T-helper 17 cell (primary cell): ENCODE measurements at regions not wholly inside any gene's neighbourhood (a gene's known extent, or its start where the extent isn't known, plus 50 kb on each side); places are given as distances from the start of the nearest gene placed in this dataset.
"Not testable (repeated sequence)": the region's sequence is repeated elsewhere in the genome, so short reads cannot be mapped to it uniquely, and the experiment has no call there.

Experiments used
- ATAC-seq: fragments of 150-1000 bp; cut with Tn5 transposase; 2 replicates; pipeline ENCODE4 v1.10.0; 2021; ENCODE audit warnings: mild to moderate bottlenecking, moderate library complexity
- DNase-seq, 3 donors: peaks; one replicate each; pipeline versions ENCODE4 v3.0.0 to v3.0.0-alpha.2; 2020 to 2021
- H3K9me3 ChIP-seq: one replicate; pipeline ENCODE4 v1.7.0; 2013; ENCODE audit warnings: low read length, mild to moderate bottlenecking; ENCODE audit not compliant: control insufficient read depth, poor library complexity, severe bottlenecking
- H3K27ac Mint-ChIP-seq: one replicate; pipeline ENCODE4 v1.8.0; 2022; ENCODE audit warnings: mild to moderate bottlenecking, moderate library complexity, mixed read lengths
- H3K27me3 Mint-ChIP-seq: one replicate; pipeline ENCODE4 v1.8.0; 2022; ENCODE audit warnings: mixed read lengths
- H3K36me3 Mint-ChIP-seq: one replicate; pipeline ENCODE4 v1.8.0; 2022; ENCODE audit warnings: low read depth, mixed read lengths
- H3K4me1 Mint-ChIP-seq: one replicate; pipeline ENCODE4 v1.8.0; 2022; ENCODE audit warnings: mild to moderate bottlenecking, mixed read lengths
- H3K4me3 Mint-ChIP-seq: one replicate; pipeline ENCODE4 v1.8.0; 2022; ENCODE audit warnings: mild to moderate bottlenecking, moderate library complexity, mixed read lengths

DNA sequence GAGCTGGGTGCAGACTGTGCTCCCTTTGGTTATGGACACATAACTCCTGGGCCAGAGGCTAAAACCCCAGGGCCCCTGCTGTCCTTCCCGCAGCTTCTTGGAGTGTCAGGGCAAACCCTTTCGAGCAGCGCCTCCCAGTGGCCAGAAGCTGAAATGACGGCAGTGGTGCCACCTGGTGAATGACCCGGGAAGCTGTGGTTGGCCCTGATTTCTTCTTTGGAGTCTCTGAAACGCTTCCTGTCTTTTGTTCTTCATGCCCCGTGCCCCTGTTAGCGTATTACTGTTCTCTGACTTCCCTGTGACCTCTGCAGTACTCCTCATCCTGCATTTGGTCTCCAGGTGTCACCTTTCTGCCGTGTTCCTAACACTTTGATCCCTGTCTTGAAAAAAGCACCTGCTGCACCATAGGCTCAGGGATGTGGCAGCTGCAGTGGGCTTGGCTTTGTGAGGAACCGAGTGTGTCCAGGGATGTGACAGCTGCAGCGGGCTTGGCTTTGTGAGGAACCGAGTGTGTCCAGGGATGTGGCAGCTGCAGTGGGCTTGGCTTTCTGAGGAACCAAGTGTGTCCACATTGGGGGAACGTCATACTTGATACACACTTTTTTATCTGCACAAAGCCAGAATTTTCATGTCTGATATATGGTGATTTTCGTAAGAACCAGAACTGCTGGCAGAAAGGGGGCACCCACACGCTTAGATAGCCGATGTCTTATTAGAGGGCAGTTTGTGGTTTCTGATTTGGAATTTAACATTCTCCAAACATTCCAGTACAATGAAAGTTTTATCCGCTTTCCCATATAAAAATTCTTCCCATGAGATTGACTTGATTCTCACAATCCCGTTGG is 241.8 kb upstream of the FRG2C start:
- H3K4me3 Mint-ChIP-seq, H3K4me1 Mint-ChIP-seq, H3K36me3 Mint-ChIP-seq, H3K9me3 ChIP-seq, ATAC-seq, H3K27me3 Mint-ChIP-seq: not testable (repeated sequence)
- DNase-seq = peak in 2 of 3 donors; percentile 24 to 31
- H3K27ac Mint-ChIP-seq = peak overlapping the region; percentile 45

DNA sequence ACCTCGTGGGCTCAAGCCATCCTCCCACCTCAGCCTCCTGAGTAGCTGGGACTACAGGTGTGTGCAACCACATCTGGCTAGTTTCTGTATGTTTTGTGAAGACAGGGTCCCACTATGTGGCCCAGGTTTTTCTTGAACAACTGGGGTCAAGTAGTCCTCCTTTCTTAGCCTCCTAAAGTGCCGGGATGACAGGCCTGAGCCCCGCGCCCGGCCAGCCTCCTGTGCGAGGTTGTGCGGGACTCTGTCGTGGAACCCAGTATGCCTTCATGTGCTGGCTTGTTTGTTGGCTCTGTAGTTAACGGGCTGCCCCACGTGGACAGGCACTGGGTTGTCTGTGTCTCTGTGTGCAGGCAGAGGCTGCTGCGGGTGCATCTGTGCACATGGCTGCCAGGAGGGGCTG is 238.7 kb upstream of the FRG2C start:
- not testable (repeated sequence) for H3K27me3 Mint-ChIP-seq, DNase-seq, H3K9me3 ChIP-seq, H3K36me3 Mint-ChIP-seq, H3K27ac Mint-ChIP-seq, H3K4me3 Mint-ChIP-seq, ATAC-seq
- H3K4me1 Mint-ChIP-seq = peaks cover 13% of the 10 kb centered on the region

DNA sequence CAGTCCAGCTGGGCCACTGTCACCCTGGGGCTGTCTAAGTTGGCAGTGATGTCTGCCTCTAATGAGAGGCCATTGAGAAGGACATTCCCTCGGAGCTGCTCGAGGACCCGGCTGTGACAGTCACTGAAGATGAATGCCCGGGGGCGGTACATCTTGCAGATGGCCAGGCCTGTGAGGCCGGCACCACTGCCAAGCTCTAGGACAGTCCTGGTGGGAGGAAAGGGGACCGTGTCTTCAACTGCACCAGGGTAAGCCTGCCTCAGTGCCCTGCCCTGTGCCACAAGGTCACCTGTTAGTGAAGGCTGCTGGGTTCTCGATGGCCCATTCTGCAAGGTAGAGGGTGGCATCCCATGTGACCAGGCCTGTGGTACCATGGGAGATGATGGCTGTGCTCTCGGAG is 236.6 kb upstream of the FRG2C start:
- not testable (repeated sequence) for H3K4me3 Mint-ChIP-seq, H3K27ac Mint-ChIP-seq, DNase-seq, H3K36me3 Mint-ChIP-seq, ATAC-seq, H3K27me3 Mint-ChIP-seq, H3K9me3 ChIP-seq
- peaks cover 11% of the 10 kb centered on the region for H3K4me1 Mint-ChIP-seq

DNA sequence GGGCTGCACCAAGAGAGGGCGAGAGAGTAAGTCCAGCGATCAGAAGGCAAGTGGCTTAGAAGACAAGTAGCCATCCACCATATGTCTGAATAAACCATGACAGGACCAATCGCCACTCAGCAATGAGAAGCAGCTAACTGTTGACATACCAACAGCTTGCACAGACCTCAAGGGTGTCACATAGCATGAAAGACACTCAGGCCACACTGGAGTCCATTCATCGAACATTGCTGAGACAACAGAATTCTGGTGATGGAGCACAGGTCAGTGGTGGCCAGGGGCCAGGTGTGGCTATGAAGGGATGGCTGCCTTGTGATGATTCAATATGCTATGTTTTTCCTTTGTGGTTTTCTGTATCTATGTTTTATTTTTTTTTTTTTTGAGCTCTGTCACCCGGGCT is 236.2 kb upstream of the FRG2C start:
- not testable (repeated sequence) for ATAC-seq, H3K4me3 Mint-ChIP-seq, H3K9me3 ChIP-seq, H3K36me3 Mint-ChIP-seq, DNase-seq, H3K27me3 Mint-ChIP-seq, H3K27ac Mint-ChIP-seq, H3K4me1 Mint-ChIP-seq

- H3K27me3 Mint-ChIP-seq, H3K36me3 Mint-ChIP-seq, H3K4me3 Mint-ChIP-seq, H3K27ac Mint-ChIP-seq, ATAC-seq, H3K9me3 ChIP-seq: not testable (repeated sequence)
- H3K4me1 Mint-ChIP-seq = peaks cover 12% of the 10 kb centered on the region
- peak; percentile 37 to 52 (median 43) for DNase-seq
Observed at GRCh38 chr3:75429561-75430220, 234.4 kb upstream of the FRG2C start.

DNA sequence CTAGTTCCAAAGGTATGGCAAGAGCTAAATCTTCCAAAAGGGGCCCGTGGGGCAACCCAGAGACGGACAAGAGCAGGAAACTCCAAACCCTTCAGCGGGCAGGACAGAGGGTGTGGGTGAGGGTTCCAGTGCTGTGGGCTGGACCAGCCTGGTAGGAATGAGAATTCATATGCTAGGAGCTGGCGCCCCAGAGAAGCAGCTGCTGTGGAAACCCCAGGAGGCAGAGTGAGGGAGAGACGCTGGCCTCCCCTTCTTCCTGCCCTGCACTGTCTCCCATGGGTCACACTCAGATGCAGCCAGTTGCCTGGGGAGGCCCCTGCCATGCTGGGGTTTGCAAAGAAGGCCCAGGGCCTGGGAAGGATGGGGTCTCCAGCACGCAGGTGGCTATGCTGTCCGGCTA is 233.7 kb upstream of the FRG2C start:
- not testable (repeated sequence) for DNase-seq, H3K36me3 Mint-ChIP-seq, H3K4me3 Mint-ChIP-seq, H3K9me3 ChIP-seq, H3K27ac Mint-ChIP-seq, H3K27me3 Mint-ChIP-seq, ATAC-seq
- peaks cover 12% of the 10 kb centered on the region for H3K4me1 Mint-ChIP-seq

GRCh38 chr3:75431120-75431519 is 233.0 kb upstream of the FRG2C start:
- H3K27me3 Mint-ChIP-seq, H3K4me3 Mint-ChIP-seq, H3K36me3 Mint-ChIP-seq, H3K27ac Mint-ChIP-seq, H3K9me3 ChIP-seq, DNase-seq, ATAC-seq: not testable (repeated sequence)
- peaks cover 13% of the 10 kb centered on the region for H3K4me1 Mint-ChIP-seq

DNA sequence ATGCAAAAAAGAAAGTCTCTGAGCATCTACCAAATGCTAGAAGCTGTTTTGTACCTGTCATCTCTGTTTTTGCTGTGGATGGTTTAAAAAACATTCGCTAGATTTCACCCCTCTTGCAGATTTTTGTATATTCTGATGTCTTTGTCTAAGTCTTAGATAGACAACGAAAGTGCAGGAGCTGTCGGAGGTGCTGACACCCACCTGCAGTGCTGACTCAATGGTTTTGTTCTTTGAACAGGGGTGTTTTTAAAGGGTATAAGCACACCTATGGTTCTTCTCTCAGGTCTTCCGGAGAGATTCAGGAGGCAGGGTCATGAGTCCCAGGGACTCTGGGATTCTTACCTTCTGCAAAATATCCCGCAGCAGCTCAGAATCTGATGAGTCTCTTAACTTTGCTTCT is 231.7 kb upstream of the FRG2C start:
- not testable (repeated sequence) for H3K4me3 Mint-ChIP-seq, H3K9me3 ChIP-seq, H3K27ac Mint-ChIP-seq, H3K36me3 Mint-ChIP-seq, H3K27me3 Mint-ChIP-seq, DNase-seq, ATAC-seq
- H3K4me1 Mint-ChIP-seq = peaks cover 16% of the 10 kb centered on the region

- not testable (repeated sequence) for H3K27me3 Mint-ChIP-seq, ATAC-seq, H3K27ac Mint-ChIP-seq, H3K36me3 Mint-ChIP-seq, H3K4me3 Mint-ChIP-seq, H3K9me3 ChIP-seq, DNase-seq
- peaks cover 16% of the 10 kb centered on the region for H3K4me1 Mint-ChIP-seq
Observed at GRCh38 chr3:75432885-75433284, 231.2 kb upstream of the FRG2C start.

GRCh38 chr3:75433295-75433694 is 230.8 kb upstream of the FRG2C start:
- not testable (repeated sequence) for DNase-seq, H3K27me3 Mint-ChIP-seq, H3K9me3 ChIP-seq, H3K36me3 Mint-ChIP-seq, ATAC-seq
- Mint-ChIP-seq H3K4me3 (peak overlapping the region; percentile 50), H3K4me1 (peaks cover 16% of the 10 kb centered on the region), H3K27ac (peak overlapping the region; percentile 82)

- not testable (repeated sequence) for H3K36me3 Mint-ChIP-seq, H3K27me3 Mint-ChIP-seq, H3K9me3 ChIP-seq, ATAC-seq
- DNase-seq = peak in 1 of 3 donors; percentile 12
- peak overlapping the region; percentile 82 for H3K27ac Mint-ChIP-seq
- peak overlapping the region; percentile 99 for H3K4me3 Mint-ChIP-seq
- peaks cover 11% of the 10 kb centered on the region for H3K4me1 Mint-ChIP-seq
Observed at GRCh38 chr3:75434276-75434912, 229.7 kb upstream of the FRG2C start.

DNA sequence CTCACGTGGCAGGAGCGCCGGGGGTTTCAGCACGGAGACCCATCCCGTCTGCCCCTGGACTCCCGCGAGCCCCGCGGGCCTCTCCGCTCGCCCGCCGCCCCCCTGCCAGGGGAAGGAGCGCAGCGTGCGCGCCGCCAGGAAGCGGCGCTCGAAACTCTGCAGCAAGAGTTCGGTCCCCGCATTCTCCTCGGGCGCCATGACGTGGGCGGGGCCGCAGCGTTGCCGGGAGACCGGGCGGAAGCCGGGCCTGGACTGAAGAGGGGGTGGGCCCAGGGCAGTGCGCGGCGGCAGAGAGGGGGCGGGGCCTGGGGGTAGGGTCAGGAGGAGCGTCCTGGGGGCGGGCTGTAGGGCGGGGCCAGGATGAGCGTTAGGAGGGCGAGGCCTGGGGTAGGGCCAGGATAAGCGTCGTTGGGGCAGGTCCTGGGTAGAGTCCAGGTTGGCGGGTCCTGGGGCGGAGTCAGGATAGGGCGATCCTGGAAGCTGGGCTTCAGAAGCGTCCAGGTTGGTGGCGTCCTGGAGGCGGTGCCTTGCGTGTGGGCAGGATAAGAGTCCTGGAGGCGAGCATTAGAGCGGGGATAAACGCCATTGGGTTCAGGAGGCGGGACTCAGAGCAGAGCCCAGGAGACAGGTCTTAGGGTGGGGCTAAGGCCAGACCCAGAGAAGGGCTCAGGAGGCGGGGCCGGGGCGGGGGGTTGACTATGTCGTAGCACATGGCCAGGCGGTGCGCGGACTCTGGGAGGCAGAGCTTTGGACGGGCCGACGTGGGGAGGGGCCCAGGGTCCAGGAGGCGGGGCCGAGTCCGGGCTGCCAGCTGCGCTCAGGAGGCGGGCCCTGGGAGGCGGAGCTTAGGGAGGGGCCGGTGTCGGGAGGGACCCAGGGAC is 229.0 kb upstream of the FRG2C start:
- Mint-ChIP-seq H3K4me3 (peak overlapping the region; percentile 99), H3K27ac (peak overlapping the region; percentile 89)
- not testable (repeated sequence) for H3K9me3 ChIP-seq, H3K36me3 Mint-ChIP-seq, H3K4me1 Mint-ChIP-seq, H3K27me3 Mint-ChIP-seq
- DNase-seq (peak; percentile 89 to 99 (median 97)), ATAC-seq (peak; percentile 100)
